ENCODE measurements at regions not wholly inside any gene's neighbourhood (a gene's known extent, or its start where the extent isn't known, plus 50 kb on each side); places are given as distances from the start of the nearest gene placed in this dataset.

DNA sequence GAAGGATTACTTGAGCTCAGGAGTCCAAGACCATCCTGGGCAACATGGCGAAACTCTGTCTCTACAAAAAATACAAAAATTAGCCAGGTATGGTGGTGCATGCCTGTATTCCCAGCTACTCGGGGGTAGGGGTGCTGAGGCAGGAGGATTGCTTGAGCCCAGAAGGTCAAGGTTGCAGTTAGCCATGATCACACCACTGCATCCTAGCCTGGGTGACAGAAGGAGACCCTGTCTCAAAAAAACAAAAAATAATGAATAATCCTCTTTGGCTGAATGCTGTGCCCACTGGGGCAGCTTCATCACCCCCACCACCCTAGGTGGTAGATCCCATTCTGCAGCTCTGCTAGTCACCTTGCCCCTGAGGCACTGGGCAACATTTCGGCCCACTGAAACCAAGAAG, 109.4 kb downstream of the ZFP36L2 start:
- 95% methylated on average over 3 of the region's 3 CpGs for WGBS
- Histone ChIP-seq H3K36me3 (ENCODE audit: control insufficient read depth in 4 of 4, insufficient read depth in 3 of 4, low read depth in 1 of 4, low read length in 3 of 4) (no peaks in the 10 kb centered on the region), H3K4me1 (ENCODE audit: control insufficient read depth in 4 of 4, insufficient read depth in 4 of 4, low read length in 3 of 4) (no peaks in the 10 kb centered on the region), H3K9me3 (ENCODE audit: control insufficient read depth in 4 of 4, low read length in 3 of 4) (peaks cover 0 to 3% (median 0%) of the 10 kb centered on the region in 4 donors), H3K4me3 (ENCODE audit: low read depth in 1 of 3, low read length in 3 of 3) (no peak overlapping the region), H3K27ac (ENCODE audit: low read depth in 1 of 2, low read length in 2 of 2) (no peak overlapping the region), H3K9ac (ENCODE audit: low read depth in 1 of 2, low read length in 2 of 2) (no peak overlapping the region), H3K27me3 (ENCODE audit: control insufficient read depth in 4 of 4, insufficient read depth in 4 of 4, low read length in 3 of 4) (no peaks in the 10 kb centered on the region)
- TF ChIP-seq FOXA1 (IDR thresholded peaks at IDR 0.05) (no peak), FOXA2 (IDR thresholded peaks at IDR 0.05) (no peak), ZBTB33 (IDR thresholded peaks at IDR 0.05) (no peak), RAD21 (IDR thresholded peaks at IDR 0.05) (no peak), TAF1 (conservative IDR thresholded peaks at IDR 0.05) (no peak), RXRA (IDR thresholded peaks at IDR 0.05) (no peak)
- TF ChIP-seq, protein P1, sequence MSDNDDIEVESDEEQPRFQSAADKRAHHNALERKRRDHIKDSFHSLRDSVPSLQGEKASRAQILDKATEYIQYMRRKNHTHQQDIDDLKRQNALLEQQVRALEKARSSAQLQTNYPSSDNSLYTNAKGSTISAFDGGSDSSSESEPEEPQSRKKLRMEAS (IDR thresholded peaks at IDR 0.05), result no peak
- TF ChIP-seq, protein P2, sequence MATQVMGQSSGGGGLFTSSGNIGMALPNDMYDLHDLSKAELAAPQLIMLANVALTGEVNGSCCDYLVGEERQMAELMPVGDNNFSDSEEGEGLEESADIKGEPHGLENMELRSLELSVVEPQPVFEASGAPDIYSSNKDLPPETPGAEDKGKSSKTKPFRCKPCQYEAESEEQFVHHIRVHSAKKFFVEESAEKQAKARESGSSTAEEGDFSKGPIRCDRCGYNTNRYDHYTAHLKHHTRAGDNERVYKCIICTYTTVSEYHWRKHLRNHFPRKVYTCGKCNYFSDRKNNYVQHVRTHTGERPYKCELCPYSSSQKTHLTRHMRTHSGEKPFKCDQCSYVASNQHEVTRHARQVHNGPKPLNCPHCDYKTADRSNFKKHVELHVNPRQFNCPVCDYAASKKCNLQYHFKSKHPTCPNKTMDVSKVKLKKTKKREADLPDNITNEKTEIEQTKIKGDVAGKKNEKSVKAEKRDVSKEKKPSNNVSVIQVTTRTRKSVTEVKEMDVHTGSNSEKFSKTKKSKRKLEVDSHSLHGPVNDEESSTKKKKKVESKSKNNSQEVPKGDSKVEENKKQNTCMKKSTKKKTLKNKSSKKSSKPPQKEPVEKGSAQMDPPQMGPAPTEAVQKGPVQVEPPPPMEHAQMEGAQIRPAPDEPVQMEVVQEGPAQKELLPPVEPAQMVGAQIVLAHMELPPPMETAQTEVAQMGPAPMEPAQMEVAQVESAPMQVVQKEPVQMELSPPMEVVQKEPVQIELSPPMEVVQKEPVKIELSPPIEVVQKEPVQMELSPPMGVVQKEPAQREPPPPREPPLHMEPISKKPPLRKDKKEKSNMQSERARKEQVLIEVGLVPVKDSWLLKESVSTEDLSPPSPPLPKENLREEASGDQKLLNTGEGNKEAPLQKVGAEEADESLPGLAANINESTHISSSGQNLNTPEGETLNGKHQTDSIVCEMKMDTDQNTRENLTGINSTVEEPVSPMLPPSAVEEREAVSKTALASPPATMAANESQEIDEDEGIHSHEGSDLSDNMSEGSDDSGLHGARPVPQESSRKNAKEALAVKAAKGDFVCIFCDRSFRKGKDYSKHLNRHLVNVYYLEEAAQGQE (IDR thresholded peaks at IDR 0.05), result no peak
- no peak for DNase-seq (ENCODE audit: low spot score)

DNA sequence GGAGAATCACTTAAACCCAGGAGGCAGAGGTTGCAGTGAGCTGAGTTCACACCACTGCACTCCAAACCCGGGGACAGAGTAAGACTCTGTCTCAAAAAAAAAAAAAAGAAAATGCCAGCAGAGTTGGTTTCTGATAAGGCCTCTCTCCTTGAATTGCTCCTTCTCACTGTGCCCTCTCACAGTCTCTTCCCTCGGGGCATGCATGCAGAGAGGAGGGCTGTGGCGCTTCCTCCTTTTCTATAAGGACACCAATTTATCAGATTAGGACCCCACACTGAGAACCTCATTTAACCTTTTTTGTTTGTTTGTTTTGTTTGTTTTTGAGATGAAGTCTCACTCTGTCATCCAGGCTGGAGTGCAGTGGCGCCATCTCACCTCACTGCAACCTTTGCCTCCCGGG, 110.5 kb downstream of the ZFP36L2 start:
- no peak for TF ChIP-seq JUND (IDR thresholded peaks at IDR 0.05)
- TF ChIP-seq FOXA1 (IDR thresholded peaks at IDR 0.05), result no peak
- TF ChIP-seq FOXA2 (IDR thresholded peaks at IDR 0.05), result no peak
- TF ChIP-seq HNF4A (conservative IDR thresholded peaks at IDR 0.05), result no peak
- TF ChIP-seq TAF1 (conservative IDR thresholded peaks at IDR 0.05), result no peak
- no peak for TF ChIP-seq HNF4G (IDR thresholded peaks at IDR 0.05)
- no peak for TF ChIP-seq NR2F2 (IDR thresholded peaks at IDR 0.05)
- no peak for TF ChIP-seq RXRA (IDR thresholded peaks at IDR 0.05)
- TF ChIP-seq EGR1 (IDR thresholded peaks at IDR 0.05; ENCODE audit: low read depth in 2 of 2), result no peak
- TF ChIP-seq CTCF (IDR thresholded peaks at IDR 0.05; ENCODE audit: low read depth, low read length, missing input control), result no peak
- TF ChIP-seq SP1 (IDR thresholded peaks at IDR 0.05), result no peak
- TF ChIP-seq, protein P3, sequence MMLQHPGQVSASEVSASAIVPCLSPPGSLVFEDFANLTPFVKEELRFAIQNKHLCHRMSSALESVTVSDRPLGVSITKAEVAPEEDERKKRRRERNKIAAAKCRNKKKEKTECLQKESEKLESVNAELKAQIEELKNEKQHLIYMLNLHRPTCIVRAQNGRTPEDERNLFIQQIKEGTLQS (IDR thresholded peaks at IDR 0.05), result no peak
- TF ChIP-seq, protein P1 (IDR thresholded peaks at IDR 0.05), result no peak
- TF ChIP-seq, protein P2 (IDR thresholded peaks at IDR 0.05), result no peak
- no peak for TF ChIP-seq ZBTB33 (IDR thresholded peaks at IDR 0.05)
- no peak for TF ChIP-seq RAD21 (IDR thresholded peaks at IDR 0.05)
- no peak for TF ChIP-seq YY1 (IDR thresholded peaks at IDR 0.05)
- no peak for TF ChIP-seq GABPA (IDR thresholded peaks at IDR 0.05 in 1 of 2, conservative IDR thresholded peaks at IDR 0.05 in 1 of 2)
- Histone ChIP-seq H3K9me3 (ENCODE audit: control insufficient read depth in 4 of 4, low read length in 3 of 4) (peaks cover 0 to 3% (median 0%) of the 10 kb centered on the region in 4 donors), H3K9ac (ENCODE audit: low read depth in 1 of 2, low read length in 2 of 2) (no peak overlapping the region), H3K27me3 (ENCODE audit: control insufficient read depth in 4 of 4, insufficient read depth in 4 of 4, low read length in 3 of 4) (no peaks in the 10 kb centered on the region), H3K27ac (ENCODE audit: low read depth in 1 of 2, low read length in 2 of 2) (no peak overlapping the region), H3K4me1 (ENCODE audit: control insufficient read depth in 4 of 4, insufficient read depth in 4 of 4, low read length in 3 of 4) (no peaks in the 10 kb centered on the region), H3K36me3 (ENCODE audit: control insufficient read depth in 4 of 4, insufficient read depth in 3 of 4, low read depth in 1 of 4, low read length in 3 of 4) (no peaks in the 10 kb centered on the region), H3K4me3 (ENCODE audit: low read depth in 1 of 3, low read length in 3 of 3) (no peak overlapping the region)
- no peak for DNase-seq (ENCODE audit: low spot score)
- WGBS, result 88% methylated on average over 5 of the region's 5 CpGs

All from liver (tissue), 8 donors.